ENCODE measurements at regions not wholly inside any gene's neighbourhood (a gene's known extent, or its start where the extent isn't known, plus 50 kb on each side); places are given as distances from the start of the nearest gene placed in this dataset.

GRCh38 chr13:93108111-93108601 is 118.5 kb upstream of the GPC6 start:
- Histone ChIP-seq H3K4me3 (ENCODE audit: low read length) (peak overlapping the region; percentile 0; the same call in 1 of the 2 replicates), H3K9me3 (replicated peaks; ENCODE audit: insufficient read depth, low read length) (no peaks in the 10 kb centered on the region), H3K27me3 (replicated peaks; ENCODE audit: insufficient read depth, low read length) (no peaks in the 10 kb centered on the region), H3K9ac (ENCODE audit: low read length) (no peak overlapping the region), H3K4me1 (ENCODE audit: low read length) (peaks cover 10% of the 10 kb centered on the region; the same call in 1 of the 2 replicates), H3K36me3 (replicated peaks; ENCODE audit: insufficient read depth, low read length) (no peaks in the 10 kb centered on the region), H3K27ac (ENCODE audit: low read length) (peak overlapping the region; percentile 51; the same call in 1 of the 2 replicates), H3F3A (ENCODE audit: insufficient read depth, low read length) (peaks cover 11% of the 10 kb centered on the region), H3K9me2 (replicated peaks; ENCODE audit: insufficient read depth, low read length) (no peaks in the 10 kb centered on the region), H3K79me2 (ENCODE audit: low read length) (no peaks in the 10 kb centered on the region), H3K4me2 (ENCODE audit: low read depth, low read length) (peak overlapping the region; percentile 31; the same call in 1 of the 2 replicates), H2AFZ (ENCODE audit: low read length) (no peak overlapping the region), H4K20me1 (ENCODE audit: insufficient read depth, low read length) (no peaks in the 10 kb centered on the region)
- DNase-seq: peak; percentile 82
- TF ChIP-seq CTCF (IDR thresholded peaks at IDR 0.05; ENCODE audit: low read length) (no peak), EZH2 (optimal IDR thresholded peaks at IDR 0.05; ENCODE audit: low read depth, low read length) (no peak), EZH2phosphoT487 (IDR thresholded peaks at IDR 0.05; ENCODE audit: low read length) (no peak)

DNA sequence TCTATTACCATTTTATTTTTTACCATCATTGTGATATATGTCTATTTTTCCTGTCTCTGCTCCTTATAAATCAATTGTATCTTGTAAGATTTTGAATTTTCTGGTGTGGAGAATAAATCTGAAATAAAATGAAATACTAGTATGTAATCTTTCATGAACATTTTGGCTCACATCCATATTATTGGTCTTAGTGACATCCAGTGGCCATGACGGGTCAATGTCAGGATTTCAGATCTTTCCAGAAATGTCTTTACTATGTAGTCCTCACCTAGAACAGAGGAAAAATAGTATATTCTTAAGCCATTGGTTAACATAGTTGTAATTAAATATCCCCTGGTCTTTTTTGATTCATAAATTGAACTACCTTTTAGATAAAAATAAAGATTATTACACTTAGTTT is 109.8 kb upstream of the GPC6 start:
- Histone ChIP-seq H3K9ac (ENCODE audit: low read length) (no peak overlapping the region), H3K9me2 (replicated peaks; ENCODE audit: insufficient read depth, low read length) (no peaks in the 10 kb centered on the region), H3K9me3 (replicated peaks; ENCODE audit: insufficient read depth, low read length) (no peaks in the 10 kb centered on the region), H3K27me3 (replicated peaks; ENCODE audit: insufficient read depth, low read length) (no peaks in the 10 kb centered on the region), H3K4me2 (ENCODE audit: low read depth, low read length) (no peak overlapping the region), H4K20me1 (ENCODE audit: insufficient read depth, low read length) (no peaks in the 10 kb centered on the region), H3K4me3 (ENCODE audit: low read length) (no peak overlapping the region), H3K4me1 (ENCODE audit: low read length) (no peaks in the 10 kb centered on the region), H3K27ac (ENCODE audit: low read length) (no peak overlapping the region), H2AFZ (ENCODE audit: low read length) (no peak overlapping the region), H3K36me3 (replicated peaks; ENCODE audit: insufficient read depth, low read length) (no peaks in the 10 kb centered on the region), H3F3A (ENCODE audit: insufficient read depth, low read length) (no peaks in the 10 kb centered on the region), H3K79me2 (ENCODE audit: low read length) (no peaks in the 10 kb centered on the region)
- TF ChIP-seq CTCF (IDR thresholded peaks at IDR 0.05; ENCODE audit: low read length) (peak; percentile 16; the same call in 1 of the 2 replicates), EZH2phosphoT487 (IDR thresholded peaks at IDR 0.05; ENCODE audit: low read length) (no peak)
- DNase-seq: peak; percentile 11

DNA sequence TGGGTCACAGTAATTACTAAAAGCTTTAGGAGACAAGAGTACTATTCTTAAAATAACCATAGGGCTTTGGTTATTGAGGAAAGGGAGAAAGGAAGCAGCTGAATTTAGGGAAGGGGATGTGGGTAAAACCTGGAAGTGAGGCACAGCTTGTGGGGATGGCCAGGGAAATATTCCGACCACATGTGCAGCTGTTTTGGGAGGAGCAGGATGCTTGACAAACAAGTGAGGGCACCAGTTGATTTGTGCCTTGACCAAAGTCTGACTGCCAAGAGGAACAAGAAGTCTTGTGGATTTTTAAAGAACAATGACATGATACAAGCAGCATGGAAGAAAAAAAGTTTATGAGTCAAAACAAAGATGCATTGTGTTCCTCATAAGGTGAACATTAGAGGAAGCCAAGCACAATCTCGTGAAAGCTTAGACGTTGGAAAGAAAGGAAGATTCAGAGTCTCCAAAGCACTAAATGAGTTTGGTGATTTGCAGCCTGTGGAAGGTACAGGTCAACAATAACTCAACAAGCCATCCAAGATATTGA is 108.5 kb upstream of the GPC6 start:
- Histone ChIP-seq H3F3A (ENCODE audit: insufficient read depth, low read length) (no peaks in the 10 kb centered on the region), H3K79me2 (ENCODE audit: low read length) (no peaks in the 10 kb centered on the region), H3K9me3 (replicated peaks; ENCODE audit: insufficient read depth, low read length) (no peaks in the 10 kb centered on the region), H3K36me3 (replicated peaks; ENCODE audit: insufficient read depth, low read length) (no peaks in the 10 kb centered on the region), H3K27me3 (replicated peaks; ENCODE audit: insufficient read depth, low read length) (no peaks in the 10 kb centered on the region), H4K20me1 (ENCODE audit: insufficient read depth, low read length) (no peaks in the 10 kb centered on the region), H2AFZ (ENCODE audit: low read length) (no peak overlapping the region), H3K4me3 (ENCODE audit: low read length) (no peak overlapping the region), H3K4me1 (ENCODE audit: low read length) (no peaks in the 10 kb centered on the region), H3K9ac (ENCODE audit: low read length) (no peak overlapping the region), H3K4me2 (ENCODE audit: low read depth, low read length) (no peak overlapping the region), H3K27ac (ENCODE audit: low read length) (no peak overlapping the region), H3K9me2 (replicated peaks; ENCODE audit: insufficient read depth, low read length) (no peaks in the 10 kb centered on the region)
- TF ChIP-seq EZH2 (optimal IDR thresholded peaks at IDR 0.05; ENCODE audit: low read depth, low read length) (no peak), CTCF (IDR thresholded peaks at IDR 0.05; ENCODE audit: low read length) (no peak), EZH2phosphoT487 (IDR thresholded peaks at IDR 0.05; ENCODE audit: low read length) (no peak)
- no peak for DNase-seq
